Left lung (tissue), 4 donors: ENCODE measurements at regions not wholly inside any gene's neighbourhood (a gene's known extent, or its start where the extent isn't known, plus 50 kb on each side); places are given as distances from the start of the nearest gene placed in this dataset.

Experiments used
- ATAC-seq: fragments of 200-7000 bp; cut with Tn5 transposase; one replicate; pipeline ENCODE4 v1.9.1; 2020; ENCODE audit warnings: moderate library complexity
- DNase-seq, 4 donors: peaks; one replicate each; pipeline ENCODE4 v3.0.0-alpha.2; 2013 to 2020
- H3K27ac ChIP-seq, 2 donors: fragments of 200-600 bp; sonication (generic) in 1 of 2; one replicate each; pipeline versions ENCODE4 v1.5.0 to v1.8.0; 2020 to 2021
- H3K27me3 ChIP-seq, 2 donors: fragments of 200-600 bp; sonication (generic) in 1 of 2; one replicate each; pipeline versions ENCODE4 v1.5.0 to v1.8.0; 2020 to 2021
- H3K36me3 ChIP-seq, 2 donors: fragments of 200-600 bp; sonication (generic) in 1 of 2; one replicate each; pipeline versions ENCODE4 v1.5.0 to v1.8.0; 2020 to 2021
- H3K4me1 ChIP-seq, 2 donors: fragments of 200-600 bp; one replicate each; pipeline ENCODE4 v1.8.0; 2021
- H3K4me3 ChIP-seq, 2 donors: fragments of 200-600 bp; sonication (generic) in 1 of 2; one replicate each; pipeline versions ENCODE4 v1.5.0 to v1.8.0; 2020 to 2021; ENCODE audit warnings: mild to moderate bottlenecking in 1 of 2
- H3K9me3 ChIP-seq, 2 donors: fragments of 200-600 bp; sonication (generic) in 1 of 2; one replicate each; pipeline versions ENCODE4 v1.5.0 to v1.8.0; 2020 to 2021
- intact Hi-C, 2 donors: fragments of 100-400 bp; cut with DNase I; formaldehyde crosslinking; loops; one replicate each; pipeline versions ENCODE4 v1.11.2 to v1.14.2; 2022
- TF ChIP-seq, protein P1 (sequence below), 2 donors: fragments of 200-600 bp; sonication (generic) in 1 of 2; IDR thresholded peaks; one replicate each; pipeline versions ENCODE4 v1.5.0 to v1.8.0; 2021; ENCODE audit warnings: antibody characterized with exemption in 2 of 2
- donor health status: DM: no; HTN: yes; CAD: no.
- donor health status: DM: no; HTN: no; CAD: no.

DNA sequence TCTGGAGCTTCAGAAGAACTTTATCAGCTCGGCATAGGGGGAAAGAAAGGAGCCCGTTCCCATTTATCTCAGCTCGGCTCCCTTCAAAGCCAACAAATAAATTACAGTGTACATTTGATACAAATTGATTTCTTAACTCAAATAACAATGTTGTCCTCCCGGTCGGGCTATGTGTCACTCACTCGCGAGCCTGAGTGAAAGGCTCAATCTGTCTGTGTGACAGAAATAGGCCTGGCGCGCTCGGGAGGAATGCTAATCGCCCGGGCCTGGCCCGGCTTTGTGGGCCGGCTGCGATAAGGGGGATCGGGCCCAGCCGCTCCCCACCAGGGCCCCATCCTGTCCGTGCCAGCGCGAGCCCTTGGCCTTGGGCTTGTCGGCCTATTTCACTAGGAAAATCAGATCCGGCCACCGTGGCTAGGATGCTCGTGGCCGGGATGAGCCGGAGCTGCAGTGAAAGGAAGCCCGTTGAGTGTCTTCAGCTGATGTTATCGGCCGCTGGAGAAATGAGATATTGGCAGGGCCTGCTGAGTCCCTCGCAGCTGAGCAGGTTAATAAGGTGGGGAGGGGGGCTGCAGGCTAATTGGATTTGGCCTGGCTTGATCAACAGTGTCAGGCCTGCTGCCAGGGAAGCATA is 258.7 kb downstream of the IRX1 start:
- H3K36me3 ChIP-seq = no peaks in the 10 kb centered on the region
- TF ChIP-seq, protein P1, sequence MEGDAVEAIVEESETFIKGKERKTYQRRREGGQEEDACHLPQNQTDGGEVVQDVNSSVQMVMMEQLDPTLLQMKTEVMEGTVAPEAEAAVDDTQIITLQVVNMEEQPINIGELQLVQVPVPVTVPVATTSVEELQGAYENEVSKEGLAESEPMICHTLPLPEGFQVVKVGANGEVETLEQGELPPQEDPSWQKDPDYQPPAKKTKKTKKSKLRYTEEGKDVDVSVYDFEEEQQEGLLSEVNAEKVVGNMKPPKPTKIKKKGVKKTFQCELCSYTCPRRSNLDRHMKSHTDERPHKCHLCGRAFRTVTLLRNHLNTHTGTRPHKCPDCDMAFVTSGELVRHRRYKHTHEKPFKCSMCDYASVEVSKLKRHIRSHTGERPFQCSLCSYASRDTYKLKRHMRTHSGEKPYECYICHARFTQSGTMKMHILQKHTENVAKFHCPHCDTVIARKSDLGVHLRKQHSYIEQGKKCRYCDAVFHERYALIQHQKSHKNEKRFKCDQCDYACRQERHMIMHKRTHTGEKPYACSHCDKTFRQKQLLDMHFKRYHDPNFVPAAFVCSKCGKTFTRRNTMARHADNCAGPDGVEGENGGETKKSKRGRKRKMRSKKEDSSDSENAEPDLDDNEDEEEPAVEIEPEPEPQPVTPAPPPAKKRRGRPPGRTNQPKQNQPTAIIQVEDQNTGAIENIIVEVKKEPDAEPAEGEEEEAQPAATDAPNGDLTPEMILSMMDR (IDR thresholded peaks at IDR 0.05) = no peak
- DNase-seq (no peak), ATAC-seq (no peak)
- no peaks in the 10 kb centered on the region for H3K9me3 ChIP-seq
- intact Hi-C loops = no loop called here
- no peak overlapping the region for H3K4me3 ChIP-seq
- no peak overlapping the region for H3K27ac ChIP-seq
- no peaks in the 10 kb centered on the region for H3K27me3 ChIP-seq
- H3K4me1 ChIP-seq = no peaks in the 10 kb centered on the region

DNA sequence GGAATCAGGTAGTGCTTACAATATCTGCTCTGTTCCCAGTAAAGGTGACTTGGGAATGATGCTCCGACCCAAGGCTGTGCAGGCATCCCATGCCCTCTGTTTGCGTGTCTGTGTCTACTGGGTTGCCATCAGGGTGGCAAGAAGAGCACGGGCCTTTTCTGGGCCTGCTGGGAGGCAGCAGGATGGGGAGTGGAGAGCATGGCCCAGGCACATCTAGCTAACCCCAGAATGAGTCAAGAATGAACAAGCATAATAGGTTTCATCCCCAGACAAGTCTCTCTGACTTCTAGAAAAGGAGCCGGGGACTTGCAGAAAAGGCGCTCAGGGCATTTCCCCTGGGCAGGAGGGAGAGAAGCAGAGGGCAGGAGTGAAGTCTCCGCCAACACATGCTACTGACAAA is 260.4 kb downstream of the IRX1 start:
- H3K4me3 ChIP-seq = no peak overlapping the region
- H3K9me3 ChIP-seq = no peaks in the 10 kb centered on the region
- no peaks in the 10 kb centered on the region for H3K36me3 ChIP-seq
- ATAC-seq (no peak), DNase-seq (no peak)
- H3K27me3 ChIP-seq = no peaks in the 10 kb centered on the region
- TF ChIP-seq, protein P1 (IDR thresholded peaks at IDR 0.05) = no peak
- no peaks in the 10 kb centered on the region for H3K4me1 ChIP-seq
- intact Hi-C loops = no loop called here
- no peak overlapping the region for H3K27ac ChIP-seq

DNA sequence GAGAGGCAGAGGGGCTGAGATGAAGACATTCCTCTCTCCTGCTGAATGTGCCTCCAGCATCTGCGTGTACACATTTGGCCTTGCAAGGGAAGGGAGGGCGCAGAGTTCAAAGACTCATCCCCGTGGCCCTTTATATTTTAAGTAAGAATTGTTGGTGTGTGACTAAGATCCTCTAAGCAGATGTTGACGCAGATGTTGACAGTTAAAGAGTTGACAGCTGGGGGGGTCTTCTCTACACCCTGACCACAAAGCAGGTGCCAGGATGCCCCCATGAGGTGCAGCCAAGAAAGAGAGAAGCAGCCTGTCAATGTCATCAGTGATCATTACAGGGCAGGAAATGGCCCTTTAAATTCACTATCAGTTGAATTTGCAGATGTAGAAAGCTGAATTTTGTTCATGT is 262.9 kb downstream of the IRX1 start:
- no peak for ATAC-seq
- H3K27ac ChIP-seq = no peak overlapping the region
- intact Hi-C loops = no loop called here
- TF ChIP-seq, protein P1 (IDR thresholded peaks at IDR 0.05) = no peak
- no peaks in the 10 kb centered on the region for H3K36me3 ChIP-seq
- DNase-seq = no peak
- H3K9me3 ChIP-seq = no peaks in the 10 kb centered on the region
- no peaks in the 10 kb centered on the region for H3K27me3 ChIP-seq
- H3K4me1 ChIP-seq = no peaks in the 10 kb centered on the region
- no peak overlapping the region for H3K4me3 ChIP-seq

DNA sequence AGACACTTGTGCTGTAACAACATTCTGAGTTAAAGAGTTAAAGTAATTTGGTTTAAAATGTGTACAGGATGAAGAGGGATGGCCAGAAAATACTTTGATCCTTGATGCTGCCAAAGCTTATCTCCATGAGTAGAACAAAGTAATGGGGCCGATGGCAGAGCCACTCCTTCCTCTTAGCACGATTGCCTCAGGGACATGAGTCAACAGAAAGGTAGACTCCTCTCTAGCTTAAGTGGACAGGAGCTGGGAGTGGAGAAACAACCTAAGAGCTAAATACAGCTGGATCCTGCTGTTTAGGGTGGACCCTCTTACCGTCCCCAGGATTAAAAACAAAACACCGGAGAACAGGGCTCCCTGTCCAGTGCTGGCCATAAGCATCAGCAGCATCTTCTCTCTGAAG is 267.3 kb downstream of the IRX1 start:
- no peak for DNase-seq
- H3K27ac ChIP-seq = no peak overlapping the region
- ATAC-seq = no peak
- H3K36me3 ChIP-seq = no peaks in the 10 kb centered on the region
- TF ChIP-seq, protein P1 (IDR thresholded peaks at IDR 0.05) = no peak
- no peak overlapping the region for H3K4me3 ChIP-seq
- peaks cover 0 to 2% of the 10 kb centered on the region in 2 donors for H3K9me3 ChIP-seq
- H3K27me3 ChIP-seq = no peaks in the 10 kb centered on the region
- intact Hi-C loops = no loop called here
- no peaks in the 10 kb centered on the region for H3K4me1 ChIP-seq

DNA sequence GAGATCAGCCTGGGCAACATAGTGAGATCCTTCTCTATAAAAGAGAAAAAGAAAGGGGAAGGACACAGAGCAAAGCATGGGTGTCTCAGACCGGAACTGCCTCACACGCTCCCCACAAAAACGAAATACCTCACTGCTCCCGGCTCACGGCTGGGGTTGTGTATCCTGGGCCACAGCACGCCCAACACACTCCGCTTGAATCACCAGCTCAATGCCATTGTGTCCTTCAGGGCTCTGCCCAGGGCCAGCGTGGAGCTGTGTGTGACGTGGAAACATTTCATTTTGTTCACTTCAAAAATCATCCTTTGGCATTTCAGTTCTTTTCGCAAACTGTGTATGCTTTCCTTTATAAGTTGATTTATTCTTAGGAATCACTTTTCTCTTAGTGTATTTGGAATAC is 279.5 kb downstream of the IRX1 start:
- ATAC-seq (no peak), DNase-seq (no peak)
- Histone ChIP-seq H3K9me3 (peaks cover 0 to 18% of the 10 kb centered on the region in 2 donors), H3K27ac (no peak overlapping the region), H3K36me3 (no peaks in the 10 kb centered on the region), H3K27me3 (no peaks in the 10 kb centered on the region), H3K4me3 (no peak overlapping the region), H3K4me1 (no peaks in the 10 kb centered on the region)
- TF ChIP-seq, protein P1 (IDR thresholded peaks at IDR 0.05) = no peak
- intact Hi-C loops = no loop called here
